ENCODE measurements at regions not wholly inside any gene's neighbourhood (a gene's known extent, or its start where the extent isn't known, plus 50 kb on each side); places are given as distances from the start of the nearest gene placed in this dataset.

DNA sequence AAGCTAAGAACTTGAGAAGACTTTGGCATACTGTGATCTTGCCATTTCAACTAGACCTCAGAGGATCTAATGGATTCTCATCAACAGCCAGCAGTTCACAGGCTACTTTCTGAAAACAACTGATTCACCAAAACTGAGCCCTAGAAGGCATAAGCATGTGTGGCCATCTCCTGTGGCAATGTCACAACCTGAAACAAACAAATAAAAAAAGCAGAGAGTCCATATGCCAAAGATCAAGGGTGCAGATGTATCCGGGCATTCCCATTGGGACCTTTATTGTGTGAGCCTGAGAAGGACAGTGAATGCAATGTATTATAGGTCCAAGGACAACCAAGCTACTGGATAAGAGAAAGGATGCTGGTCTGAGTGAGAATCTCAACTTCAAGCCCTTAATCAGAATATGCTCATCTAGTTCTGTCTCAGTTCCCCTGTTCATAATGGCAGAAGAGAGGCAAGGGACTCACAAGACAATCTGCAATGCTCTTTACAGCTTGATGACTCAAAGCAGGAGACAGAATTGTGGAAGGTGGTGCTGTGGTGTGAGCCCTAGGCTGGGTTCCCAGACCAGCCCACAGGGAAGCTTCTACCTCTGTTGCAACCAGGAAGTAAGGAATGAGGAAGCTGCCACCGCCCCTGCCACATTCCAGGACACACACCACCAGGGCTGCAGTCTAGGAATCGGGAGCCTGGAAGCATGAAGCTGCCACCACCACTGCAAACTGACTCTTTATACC is 133.7 kb downstream of the RAP2A start:
- TF ChIP-seq ZNF274 (IDR thresholded peaks at IDR 0.05; ENCODE audit: low read depth, low read length) (no peak), SUZ12 (IDR thresholded peaks at IDR 0.05; ENCODE audit: extremely low read depth, insufficient read depth, insufficient read length) (no peak)

Measured in NT2/D1 (cell line).